ENCODE measurements at regions not wholly inside any gene's neighbourhood (a gene's known extent, or its start where the extent isn't known, plus 50 kb on each side); places are given as distances from the start of the nearest gene placed in this dataset.

DNA sequence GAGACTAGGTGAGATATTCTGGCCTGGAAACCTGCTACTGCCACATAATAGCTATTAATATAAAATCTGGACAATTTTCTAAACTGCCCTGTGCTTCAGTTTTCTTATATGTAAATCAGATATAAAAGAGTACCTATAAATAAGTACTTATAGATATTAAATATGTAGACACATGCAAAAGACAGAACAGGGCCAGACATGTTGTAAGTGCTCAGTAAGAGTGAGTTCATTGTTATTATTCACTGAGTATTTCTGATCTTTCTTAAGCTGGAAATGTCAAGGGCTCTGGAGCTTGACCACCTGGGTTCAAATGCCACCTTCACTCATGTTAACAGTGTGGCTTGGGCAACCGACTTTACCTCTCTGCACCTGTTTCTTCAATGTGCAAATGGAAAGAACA, 179.8 kb downstream of the GALC start:
- Histone ChIP-seq H3K27me3 (no peaks in the 10 kb centered on the region), H3K27ac (no peak overlapping the region), H3K36me3 (no peaks in the 10 kb centered on the region), H3K4me1 (no peaks in the 10 kb centered on the region), H3K9me3 (no peaks in the 10 kb centered on the region), H3K4me3 (no peak overlapping the region)
- TF ChIP-seq, protein P1, sequence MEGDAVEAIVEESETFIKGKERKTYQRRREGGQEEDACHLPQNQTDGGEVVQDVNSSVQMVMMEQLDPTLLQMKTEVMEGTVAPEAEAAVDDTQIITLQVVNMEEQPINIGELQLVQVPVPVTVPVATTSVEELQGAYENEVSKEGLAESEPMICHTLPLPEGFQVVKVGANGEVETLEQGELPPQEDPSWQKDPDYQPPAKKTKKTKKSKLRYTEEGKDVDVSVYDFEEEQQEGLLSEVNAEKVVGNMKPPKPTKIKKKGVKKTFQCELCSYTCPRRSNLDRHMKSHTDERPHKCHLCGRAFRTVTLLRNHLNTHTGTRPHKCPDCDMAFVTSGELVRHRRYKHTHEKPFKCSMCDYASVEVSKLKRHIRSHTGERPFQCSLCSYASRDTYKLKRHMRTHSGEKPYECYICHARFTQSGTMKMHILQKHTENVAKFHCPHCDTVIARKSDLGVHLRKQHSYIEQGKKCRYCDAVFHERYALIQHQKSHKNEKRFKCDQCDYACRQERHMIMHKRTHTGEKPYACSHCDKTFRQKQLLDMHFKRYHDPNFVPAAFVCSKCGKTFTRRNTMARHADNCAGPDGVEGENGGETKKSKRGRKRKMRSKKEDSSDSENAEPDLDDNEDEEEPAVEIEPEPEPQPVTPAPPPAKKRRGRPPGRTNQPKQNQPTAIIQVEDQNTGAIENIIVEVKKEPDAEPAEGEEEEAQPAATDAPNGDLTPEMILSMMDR (IDR thresholded peaks at IDR 0.05) = no peak
- 86 to 97% methylated on average over 1 of the region's 1 CpG for WGBS, 2 donors
- ATAC-seq = no peak
- DNase-seq = no peak
- no peak for FAIRE-seq
- intact Hi-C loops (cut with DNase I) = no loop called here

DNA sequence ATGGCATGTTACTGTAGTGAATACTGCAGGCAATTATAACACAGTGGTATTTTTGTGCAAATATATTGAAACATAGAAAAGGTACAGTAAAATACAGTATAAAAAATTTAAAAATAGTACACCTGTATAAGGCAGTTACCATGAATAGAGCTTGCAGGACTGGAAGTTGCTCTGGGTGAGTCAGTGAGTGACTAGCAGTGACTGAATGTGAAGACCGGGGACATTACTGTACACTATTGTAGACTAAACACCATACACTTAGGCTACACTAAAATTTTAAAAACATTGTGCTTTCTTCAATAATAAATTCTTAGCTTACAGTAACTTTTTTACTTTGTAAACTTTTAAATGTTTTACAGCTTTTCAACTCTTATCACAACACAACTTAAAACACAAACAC, 181.7 kb downstream of the GALC start:
- H3K4me1 ChIP-seq = no peaks in the 10 kb centered on the region
- no peak overlapping the region for H3K27ac ChIP-seq
- WGBS, 2 donors = 97 to 98% methylated on average over 1 of the region's 1 CpG
- intact Hi-C loops (cut with DNase I) = no loop called here
- no peaks in the 10 kb centered on the region for H3K9me3 ChIP-seq
- no peak for DNase-seq
- ATAC-seq = no peak
- FAIRE-seq = no peak
- TF ChIP-seq, protein P1 (IDR thresholded peaks at IDR 0.05) = no peak
- no peak overlapping the region for H3K4me3 ChIP-seq
- no peaks in the 10 kb centered on the region for H3K36me3 ChIP-seq
- no peaks in the 10 kb centered on the region for H3K27me3 ChIP-seq

DNA sequence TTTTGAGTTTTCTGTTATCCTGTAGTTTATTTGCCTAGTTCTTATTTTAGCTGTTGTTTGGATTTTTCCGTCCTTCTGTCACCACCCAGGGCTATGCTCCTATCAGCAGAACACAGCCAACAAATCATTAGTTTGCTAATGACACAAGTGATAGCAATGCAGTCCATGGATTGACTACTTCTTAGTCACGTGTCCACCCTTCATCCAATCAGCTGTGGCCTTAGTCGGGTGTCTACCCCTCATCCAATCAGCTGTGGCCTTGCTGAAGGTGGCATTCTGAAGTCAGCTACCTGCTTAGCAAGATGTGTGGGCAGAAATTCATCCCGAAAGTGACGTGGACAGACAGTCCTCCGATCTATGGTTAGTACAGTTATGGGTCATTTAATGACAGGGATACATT, 182.3 kb downstream of the GALC start:
- no peaks in the 10 kb centered on the region for H3K27me3 ChIP-seq
- no peaks in the 10 kb centered on the region for H3K9me3 ChIP-seq
- no peak overlapping the region for H3K4me3 ChIP-seq
- no peak for DNase-seq
- 69 to 73% methylated on average over 6 of the region's 6 CpGs for WGBS, 2 donors
- no peak overlapping the region for H3K27ac ChIP-seq
- ATAC-seq = no peak
- H3K36me3 ChIP-seq = no peaks in the 10 kb centered on the region
- H3K4me1 ChIP-seq = no peaks in the 10 kb centered on the region
- TF ChIP-seq, protein P1 (IDR thresholded peaks at IDR 0.05) = no peak
- intact Hi-C loops (cut with DNase I) = no loop called here
- no peak for FAIRE-seq

DNA sequence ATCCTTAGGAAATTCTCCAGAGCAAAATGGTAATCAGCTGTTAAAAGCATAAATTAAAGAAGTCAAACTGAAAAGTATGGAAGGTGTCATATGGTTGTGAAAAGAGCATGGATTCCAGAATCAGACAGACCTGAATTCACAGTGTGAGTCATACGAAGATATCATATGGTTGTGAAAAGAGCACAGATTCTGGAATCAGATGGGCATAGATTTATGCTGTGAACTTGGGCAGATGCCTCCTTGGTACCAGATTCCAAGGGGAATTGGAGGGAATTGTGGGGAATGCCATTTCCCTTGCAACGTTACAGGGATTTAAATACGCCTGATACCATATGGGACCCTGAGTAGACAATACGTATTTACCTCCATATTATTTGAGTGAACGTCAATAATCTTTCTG, 183.7 kb downstream of the GALC start:
- no peak for DNase-seq
- H3K27ac ChIP-seq = no peak overlapping the region
- intact Hi-C loops (cut with DNase I) = loop anchor here in 1 of 3 donors (10.0 kb wide), 1 partner anchor 96 kb away; no protein-coding TSS in a partner anchor
- no peaks in the 10 kb centered on the region for H3K27me3 ChIP-seq
- no peak for ATAC-seq
- 52 to 78% methylated on average over 5 of the region's 5 CpGs for WGBS, 2 donors
- TF ChIP-seq, protein P1 (IDR thresholded peaks at IDR 0.05) = no peak
- no peak overlapping the region for H3K4me3 ChIP-seq
- no peaks in the 10 kb centered on the region for H3K4me1 ChIP-seq
- H3K36me3 ChIP-seq = no peaks in the 10 kb centered on the region
- H3K9me3 ChIP-seq = no peaks in the 10 kb centered on the region
- FAIRE-seq = no peak

DNA sequence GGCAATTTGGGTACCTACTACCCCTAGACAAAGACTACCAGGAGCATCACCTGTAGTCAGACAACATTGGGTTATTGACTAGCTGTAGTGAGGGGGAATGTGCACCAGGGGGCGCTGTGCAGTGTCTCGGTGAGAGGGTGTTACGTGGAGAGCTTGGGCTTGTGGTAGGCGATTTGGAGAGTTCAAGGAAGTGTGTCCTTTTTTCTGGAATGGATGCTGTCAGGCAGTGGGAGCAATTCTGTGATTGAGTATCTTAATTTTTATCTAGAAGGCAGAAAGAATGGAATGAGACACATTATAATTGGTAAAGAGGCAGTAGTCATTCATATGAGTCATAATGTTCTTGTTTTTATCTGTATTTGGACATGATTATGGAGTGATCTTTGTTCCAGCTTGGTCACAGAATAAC, 187.7 kb downstream of the GALC start:
- 6 to 7% methylated on average over 4 of the region's 4 CpGs for WGBS, 2 donors
- Histone ChIP-seq H3K27me3 (no peaks in the 10 kb centered on the region), H3K27ac (no peak overlapping the region), H3K4me1 (no peaks in the 10 kb centered on the region), H3K36me3 (no peaks in the 10 kb centered on the region), H3K9me3 (no peaks in the 10 kb centered on the region), H3K4me3 (no peak overlapping the region)
- intact Hi-C loops (cut with DNase I) = loop anchor here in 1 of 3 donors (10.0 kb wide), 1 partner anchor 99 kb away; no protein-coding TSS in a partner anchor
- ATAC-seq (peak; percentile 74 to 91 (median 82)), FAIRE-seq (no peak), DNase-seq (peak in 5 of 6 donors; percentile 12 to 81 (median 40))
- TF ChIP-seq, protein P1 (IDR thresholded peaks at IDR 0.05) = peak; percentile 39 to 49 (median 45)
